Endodermal cell (in vitro differentiated cells): ENCODE measurements at regions not wholly inside any gene's neighbourhood (a gene's known extent, or its start where the extent isn't known, plus 50 kb on each side); places are given as distances from the start of the nearest gene placed in this dataset.

Experiments used
- DNase-seq: peaks from one replicate; pipeline ENCODE4 v3.0.0-alpha.2; 2017
- H3K27ac ChIP-seq: 2 replicates; pipeline ENCODE4 v1.5.1; 2013; ENCODE audit warnings: mild to moderate bottlenecking, low read depth, low read length, moderate library complexity
- H3K27me3 ChIP-seq: 2 replicates; pipeline ENCODE4 v1.6.1; 2013; ENCODE audit warnings: mild to moderate bottlenecking, low read length, moderate library complexity; ENCODE audit not compliant: insufficient read depth, control insufficient read depth, poor library complexity, severe bottlenecking
- H3K36me3 ChIP-seq: 2 replicates; pipeline ENCODE4 v1.7.0; 2013; ENCODE audit warnings: mild to moderate bottlenecking, low read length, moderate library complexity; ENCODE audit not compliant: control insufficient read depth, insufficient read depth
- H3K4me1 ChIP-seq: one replicate; pipeline ENCODE4 v1.7.0; 2013; ENCODE audit warnings: low read length; ENCODE audit not compliant: control insufficient read depth, insufficient read depth
- H3K4me3 ChIP-seq: 2 replicates; pipeline ENCODE4 v1.5.1; 2013; ENCODE audit warnings: mild to moderate bottlenecking, low read length, moderate library complexity
- H3K9ac ChIP-seq: 2 replicates; pipeline ENCODE4 v1.6.1; 2013; ENCODE audit warnings: mild to moderate bottlenecking, low read length, moderate library complexity; ENCODE audit not compliant: poor library complexity, severe bottlenecking; ENCODE audit errors: extremely low read depth
- H3K9me3 ChIP-seq: 2 replicates; pipeline ENCODE4 v1.6.1; 2013; ENCODE audit warnings: mild to moderate bottlenecking, low read length, moderate library complexity; ENCODE audit not compliant: control insufficient read depth
- H3K27ac Mint-ChIP-seq: 2 replicates; pipeline ENCODE4 v1.8.0; 2020; ENCODE audit warnings: mixed read lengths
- H3K27me3 Mint-ChIP-seq: 2 replicates; pipeline ENCODE4 v1.8.0; 2021; ENCODE audit warnings: mild to moderate bottlenecking, mixed read lengths; ENCODE audit not compliant: insufficient read depth
- H3K36me3 Mint-ChIP-seq: 2 replicates; pipeline ENCODE4 v1.8.0; 2020; ENCODE audit warnings: low read depth, mixed read lengths
- H3K4me1 Mint-ChIP-seq: 2 replicates; pipeline ENCODE4 v1.8.0; 2020; ENCODE audit warnings: mixed read lengths
- H3K4me3 Mint-ChIP-seq: 2 replicates; pipeline ENCODE4 v1.8.0; 2020; ENCODE audit warnings: mild to moderate bottlenecking, moderate library complexity, mixed read lengths
- H3K9me3 Mint-ChIP-seq: 2 replicates; pipeline ENCODE4 v1.8.0; 2020; ENCODE audit warnings: mild to moderate bottlenecking, mixed read lengths
- WGBS, 2 experiments: methylation state at CpG; one replicate each; pipeline versions ENCODE4 v1.1.5 to v1.1.7; 2013; ENCODE audit warnings: missing lambda C conversion rate in 2 of 2, mixed read lengths in 1 of 2; ENCODE audit not compliant: insufficient coverage in 1 of 2, insufficient read length in 1 of 2; 5-methylcytosine and 5-hydroxymethylcytosine counted together
- TF ChIP-seq, protein P1 (sequence below): fragments of 200-600 bp; sonication (generic); conservative IDR thresholded peaks from 2 replicates; pipeline ENCODE4 v1.5.0; 2021; ENCODE audit warnings: antibody characterized with exemption, mild to moderate bottlenecking

DNA sequence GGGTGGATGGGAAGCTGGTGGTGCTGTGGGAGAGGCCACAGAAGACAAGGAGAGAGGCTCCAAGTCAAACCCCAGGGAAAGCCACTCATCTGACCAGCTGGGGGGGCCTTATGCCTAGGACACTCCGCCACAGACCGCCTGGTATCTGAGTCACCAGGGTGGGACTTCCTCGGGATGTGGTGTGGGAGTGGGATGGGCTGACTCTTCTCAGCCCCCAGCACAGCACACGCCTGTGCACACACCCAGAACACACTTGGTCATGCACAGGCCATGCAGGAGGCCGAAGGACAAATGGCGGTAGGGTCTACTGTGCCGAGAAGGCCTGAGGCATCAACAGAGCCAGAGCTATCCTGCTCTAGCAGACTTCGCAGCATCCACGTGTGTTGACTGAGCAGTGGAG, 136.4 kb downstream of the INHBB start:
- H3K27ac ChIP-seq = no peak overlapping the region
- no peaks in the 10 kb centered on the region for H3K36me3 ChIP-seq
- Mint-ChIP-seq H3K27ac (no peak overlapping the region), H3K36me3 (no peaks in the 10 kb centered on the region), H3K27me3 (peaks cover 56% of the 10 kb centered on the region), H3K9me3 (no peaks in the 10 kb centered on the region), H3K4me3 (no peak overlapping the region), H3K4me1 (peaks cover 5% of the 10 kb centered on the region)
- H3K9ac ChIP-seq = no peak overlapping the region
- H3K27me3 ChIP-seq = peaks cover 40% of the 10 kb centered on the region
- no peak overlapping the region for H3K4me3 ChIP-seq
- no peaks in the 10 kb centered on the region for H3K4me1 ChIP-seq
- H3K9me3 ChIP-seq = no peaks in the 10 kb centered on the region
- 92 to 95% methylated on average over 6 to 9 of the region's 9 CpGs for WGBS, 2 experiments
- TF ChIP-seq, protein P1, sequence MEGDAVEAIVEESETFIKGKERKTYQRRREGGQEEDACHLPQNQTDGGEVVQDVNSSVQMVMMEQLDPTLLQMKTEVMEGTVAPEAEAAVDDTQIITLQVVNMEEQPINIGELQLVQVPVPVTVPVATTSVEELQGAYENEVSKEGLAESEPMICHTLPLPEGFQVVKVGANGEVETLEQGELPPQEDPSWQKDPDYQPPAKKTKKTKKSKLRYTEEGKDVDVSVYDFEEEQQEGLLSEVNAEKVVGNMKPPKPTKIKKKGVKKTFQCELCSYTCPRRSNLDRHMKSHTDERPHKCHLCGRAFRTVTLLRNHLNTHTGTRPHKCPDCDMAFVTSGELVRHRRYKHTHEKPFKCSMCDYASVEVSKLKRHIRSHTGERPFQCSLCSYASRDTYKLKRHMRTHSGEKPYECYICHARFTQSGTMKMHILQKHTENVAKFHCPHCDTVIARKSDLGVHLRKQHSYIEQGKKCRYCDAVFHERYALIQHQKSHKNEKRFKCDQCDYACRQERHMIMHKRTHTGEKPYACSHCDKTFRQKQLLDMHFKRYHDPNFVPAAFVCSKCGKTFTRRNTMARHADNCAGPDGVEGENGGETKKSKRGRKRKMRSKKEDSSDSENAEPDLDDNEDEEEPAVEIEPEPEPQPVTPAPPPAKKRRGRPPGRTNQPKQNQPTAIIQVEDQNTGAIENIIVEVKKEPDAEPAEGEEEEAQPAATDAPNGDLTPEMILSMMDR = no peak
- DNase-seq = no peak

- Mint-ChIP-seq H3K9me3 (no peaks in the 10 kb centered on the region), H3K36me3 (no peaks in the 10 kb centered on the region), H3K27me3 (peaks cover 49% of the 10 kb centered on the region), H3K4me3 (no peak overlapping the region), H3K27ac (no peak overlapping the region), H3K4me1 (peaks cover 7% of the 10 kb centered on the region)
- no peak overlapping the region for H3K4me3 ChIP-seq
- WGBS, 2 experiments = 91 to 100% methylated on average over 5 of the region's 5 CpGs
- H3K27ac ChIP-seq = no peak overlapping the region
- peaks cover 40% of the 10 kb centered on the region for H3K27me3 ChIP-seq
- no peak overlapping the region for H3K9ac ChIP-seq
- no peaks in the 10 kb centered on the region for H3K9me3 ChIP-seq
- no peak for DNase-seq
- H3K36me3 ChIP-seq = no peaks in the 10 kb centered on the region
- TF ChIP-seq, protein P1 = no peak
- no peaks in the 10 kb centered on the region for H3K4me1 ChIP-seq
These were observed 137.4 kb downstream of the INHBB start for GRCh38 chr2:120483355-120483754.

GRCh38 chr2:120485096-120485495, 139.2 kb downstream of the INHBB start:
- Histone ChIP-seq H3K36me3 (no peaks in the 10 kb centered on the region), H3K27me3 (peaks cover 40% of the 10 kb centered on the region), H3K4me3 (no peak overlapping the region), H3K4me1 (no peaks in the 10 kb centered on the region), H3K9ac (no peak overlapping the region), H3K27ac (no peak overlapping the region), H3K9me3 (no peaks in the 10 kb centered on the region)
- WGBS, 2 experiments = 89 to 90% methylated on average over 6 to 7 of the region's 7 CpGs
- H3K9me3 Mint-ChIP-seq = no peaks in the 10 kb centered on the region
- no peak overlapping the region for H3K4me3 Mint-ChIP-seq
- peaks cover 43% of the 10 kb centered on the region for H3K27me3 Mint-ChIP-seq
- TF ChIP-seq, protein P1 = no peak
- DNase-seq = no peak
- no peak overlapping the region for H3K27ac Mint-ChIP-seq
- no peaks in the 10 kb centered on the region for H3K36me3 Mint-ChIP-seq
- peaks cover 9% of the 10 kb centered on the region for H3K4me1 Mint-ChIP-seq
